ENCODE measurements at regions not wholly inside any gene's neighbourhood (a gene's known extent, or its start where the extent isn't known, plus 50 kb on each side); places are given as distances from the start of the nearest gene placed in this dataset.

DNA sequence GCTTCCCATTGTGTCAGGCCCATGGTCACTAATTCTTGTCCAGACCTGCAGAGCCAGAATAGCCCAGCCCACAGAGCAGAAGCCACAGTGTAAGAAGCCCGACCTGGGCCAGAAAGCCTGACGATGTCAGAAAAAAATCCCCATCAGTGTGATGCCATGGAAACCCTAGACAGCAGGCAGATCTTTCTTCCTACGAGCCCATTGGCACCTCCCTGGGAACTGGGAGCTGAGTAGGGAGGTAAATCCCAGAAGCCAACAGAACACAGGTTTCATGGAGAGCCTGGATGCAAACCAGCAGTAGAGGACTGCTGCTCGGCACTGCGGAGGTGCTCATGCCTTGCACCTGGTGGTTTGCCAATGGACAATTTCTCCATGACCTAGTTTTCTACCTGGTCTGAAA is 82.2 kb upstream of the SLC22A16 start:
- Histone ChIP-seq H3K4me1 (ENCODE audit: control insufficient read depth in 2 of 2, insufficient read depth in 2 of 2, low read length in 1 of 2) (no peaks in the 10 kb centered on the region), H3K9me3 (ENCODE audit: control insufficient read depth in 2 of 2, insufficient read depth in 1 of 2, low read depth in 1 of 2, low read length in 1 of 2) (no peaks in the 10 kb centered on the region), H3K36me3 (ENCODE audit: control insufficient read depth in 2 of 2, insufficient read depth in 2 of 2, low read length in 1 of 2) (no peaks in the 10 kb centered on the region), H3K27ac (ENCODE audit: low read depth in 2 of 2, low read length in 1 of 2) (no peak overlapping the region), H3K4me3 (ENCODE audit: low read depth in 1 of 2, low read length in 2 of 2) (no peak overlapping the region), H3K27me3 (ENCODE audit: control insufficient read depth in 1 of 2, insufficient read depth in 2 of 2, low read length in 2 of 2) (no peaks in the 10 kb centered on the region)
- 77 to 79% methylated on average over 5 of the region's 5 CpGs for WGBS, 2 donors

DNA sequence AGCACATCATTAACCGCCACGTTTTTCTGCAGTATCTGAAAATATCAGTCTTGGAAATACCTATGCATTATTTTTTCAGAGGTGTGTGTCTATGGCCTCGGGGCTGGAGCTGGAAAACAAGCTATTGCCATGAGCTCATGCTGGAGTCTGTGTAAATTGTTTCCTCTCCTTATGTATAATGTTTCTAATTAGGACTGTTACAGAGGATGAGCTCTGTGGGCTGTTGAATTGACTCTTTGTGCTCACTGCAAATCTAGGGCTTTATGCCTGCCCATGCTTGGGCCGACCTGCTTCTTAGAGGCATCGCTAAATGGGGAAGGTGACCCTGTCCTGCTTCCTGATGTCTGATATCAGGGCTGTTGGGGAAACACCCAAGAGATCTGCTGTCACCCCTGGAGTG is 80.8 kb upstream of the SLC22A16 start:
- Histone ChIP-seq H3K9me3 (ENCODE audit: control insufficient read depth in 2 of 2, insufficient read depth in 1 of 2, low read depth in 1 of 2, low read length in 1 of 2) (no peaks in the 10 kb centered on the region), H3K36me3 (ENCODE audit: control insufficient read depth in 2 of 2, insufficient read depth in 2 of 2, low read length in 1 of 2) (no peaks in the 10 kb centered on the region), H3K27me3 (ENCODE audit: control insufficient read depth in 1 of 2, insufficient read depth in 2 of 2, low read length in 2 of 2) (no peaks in the 10 kb centered on the region), H3K4me1 (ENCODE audit: control insufficient read depth in 2 of 2, insufficient read depth in 2 of 2, low read length in 1 of 2) (no peaks in the 10 kb centered on the region), H3K27ac (ENCODE audit: low read depth in 2 of 2, low read length in 1 of 2) (no peak overlapping the region), H3K4me3 (ENCODE audit: low read depth in 1 of 2, low read length in 2 of 2) (no peak overlapping the region)
- WGBS, 2 donors: 73 to 76% methylated on average over 5 of the region's 5 CpGs

DNA sequence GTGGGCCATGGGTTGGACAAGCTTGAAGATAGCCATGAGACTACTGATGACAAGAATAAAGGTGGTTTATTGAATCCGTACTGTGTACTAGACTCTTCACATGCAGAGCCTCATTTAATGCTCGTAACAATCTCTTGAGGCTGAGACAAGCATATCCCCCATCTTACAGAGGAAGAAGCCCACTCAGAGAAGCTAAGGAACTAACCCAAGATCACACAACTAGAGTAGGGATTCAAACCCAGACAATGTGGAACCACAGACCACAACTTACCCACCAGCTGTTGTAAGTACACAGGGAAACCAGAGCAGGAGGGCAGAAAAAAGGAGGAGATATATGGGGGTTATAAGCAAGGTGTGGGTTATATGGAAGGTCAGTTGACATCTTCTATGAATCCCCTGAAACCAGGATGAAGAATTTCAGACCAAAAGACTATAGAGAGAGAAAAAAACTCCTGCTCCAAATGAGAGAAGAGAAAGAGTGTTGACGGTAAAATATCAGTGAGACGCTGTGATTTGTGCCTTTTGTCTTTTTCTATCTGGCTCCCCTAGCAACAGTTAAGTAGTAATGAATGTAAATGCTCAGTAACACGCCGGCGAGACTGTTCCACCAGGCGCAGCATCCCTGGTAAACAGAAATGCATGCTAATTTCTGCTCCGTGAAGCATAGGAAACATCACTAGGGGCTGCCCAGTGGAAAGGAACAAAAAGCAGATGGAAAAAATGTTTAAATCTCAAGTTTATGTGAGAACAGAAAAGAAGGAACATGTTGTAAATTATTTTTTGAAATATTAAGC is 80.1 kb upstream of the SLC22A16 start:
- Histone ChIP-seq H3K36me3 (ENCODE audit: control insufficient read depth in 2 of 2, insufficient read depth in 2 of 2, low read length in 1 of 2) (no peaks in the 10 kb centered on the region), H3K4me3 (ENCODE audit: low read depth in 1 of 2, low read length in 2 of 2) (no peak overlapping the region), H3K4me1 (ENCODE audit: control insufficient read depth in 2 of 2, insufficient read depth in 2 of 2, low read length in 1 of 2) (no peaks in the 10 kb centered on the region), H3K27ac (ENCODE audit: low read depth in 2 of 2, low read length in 1 of 2) (no peak overlapping the region), H3K27me3 (ENCODE audit: control insufficient read depth in 1 of 2, insufficient read depth in 2 of 2, low read length in 2 of 2) (no peaks in the 10 kb centered on the region), H3K9me3 (ENCODE audit: control insufficient read depth in 2 of 2, insufficient read depth in 1 of 2, low read depth in 1 of 2, low read length in 1 of 2) (peaks cover 0 to 2% of the 10 kb centered on the region in 2 donors)
- WGBS, 2 donors: 87 to 88% methylated on average over 9 of the region's 9 CpGs

DNA sequence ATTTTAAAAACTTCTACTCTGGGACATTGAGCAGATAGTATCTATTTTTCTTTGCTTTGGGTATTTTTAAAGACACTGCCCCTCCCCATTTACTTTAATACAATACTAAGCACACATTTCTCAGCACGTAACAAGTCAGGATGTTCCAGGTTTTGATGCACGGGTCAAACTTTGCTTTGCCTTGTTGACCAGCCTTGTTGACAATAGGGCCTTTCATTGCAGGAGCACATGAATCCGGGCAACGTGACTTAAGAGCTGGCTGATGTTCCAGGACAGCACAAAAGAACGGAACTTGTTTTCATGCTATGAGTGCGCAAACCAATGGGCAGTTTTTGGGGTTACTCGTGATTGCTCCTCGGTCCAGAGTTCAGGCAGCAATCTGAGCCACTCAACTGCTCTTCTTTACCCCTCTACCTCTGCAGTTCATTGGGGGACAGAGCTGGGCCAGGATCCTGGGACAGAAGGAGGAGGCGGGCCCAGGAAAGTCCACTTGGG is 78.6 kb upstream of the SLC22A16 start:
- H3K4me3 ChIP-seq (ENCODE audit: low read depth in 1 of 2, low read length in 2 of 2): no peak overlapping the region
- peaks cover 3 to 6% of the 10 kb centered on the region in 2 donors for H3K9me3 ChIP-seq (ENCODE audit: control insufficient read depth in 2 of 2, insufficient read depth in 1 of 2, low read depth in 1 of 2, low read length in 1 of 2)
- no peaks in the 10 kb centered on the region for H3K4me1 ChIP-seq (ENCODE audit: control insufficient read depth in 2 of 2, insufficient read depth in 2 of 2, low read length in 1 of 2)
- H3K36me3 ChIP-seq (ENCODE audit: control insufficient read depth in 2 of 2, insufficient read depth in 2 of 2, low read length in 1 of 2): no peaks in the 10 kb centered on the region
- no peak overlapping the region for H3K27ac ChIP-seq (ENCODE audit: low read depth in 2 of 2, low read length in 1 of 2)
- H3K27me3 ChIP-seq (ENCODE audit: control insufficient read depth in 1 of 2, insufficient read depth in 2 of 2, low read length in 2 of 2): no peaks in the 10 kb centered on the region
- 76 to 79% methylated on average over 9 of the region's 9 CpGs for WGBS, 2 donors

DNA sequence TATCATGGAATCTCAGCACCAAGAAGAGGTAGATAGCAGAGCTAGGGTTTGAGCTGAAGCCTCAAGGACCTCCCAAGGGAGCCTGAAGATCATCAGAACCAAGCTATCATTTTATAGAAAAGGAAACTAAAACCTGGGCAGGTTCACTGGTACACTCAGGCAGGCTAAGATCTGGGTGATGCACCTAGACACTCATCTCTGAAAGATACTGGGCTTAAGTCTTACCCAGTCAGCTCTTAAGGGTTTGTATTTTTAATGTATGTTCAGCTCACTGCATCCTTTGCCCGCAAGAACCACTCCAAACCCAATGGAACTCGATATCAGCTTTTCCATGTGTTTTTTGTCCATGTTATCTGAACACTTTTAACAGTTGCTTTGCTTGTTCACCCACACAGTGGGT is 78.0 kb upstream of the SLC22A16 start:
- 94 to 98% methylated on average over 2 of the region's 2 CpGs for WGBS, 2 donors
- H3K9me3 ChIP-seq (ENCODE audit: control insufficient read depth in 2 of 2, insufficient read depth in 1 of 2, low read depth in 1 of 2, low read length in 1 of 2): peaks cover 3 to 7% of the 10 kb centered on the region in 2 donors
- no peak overlapping the region for H3K27ac ChIP-seq (ENCODE audit: low read depth in 2 of 2, low read length in 1 of 2)

DNA sequence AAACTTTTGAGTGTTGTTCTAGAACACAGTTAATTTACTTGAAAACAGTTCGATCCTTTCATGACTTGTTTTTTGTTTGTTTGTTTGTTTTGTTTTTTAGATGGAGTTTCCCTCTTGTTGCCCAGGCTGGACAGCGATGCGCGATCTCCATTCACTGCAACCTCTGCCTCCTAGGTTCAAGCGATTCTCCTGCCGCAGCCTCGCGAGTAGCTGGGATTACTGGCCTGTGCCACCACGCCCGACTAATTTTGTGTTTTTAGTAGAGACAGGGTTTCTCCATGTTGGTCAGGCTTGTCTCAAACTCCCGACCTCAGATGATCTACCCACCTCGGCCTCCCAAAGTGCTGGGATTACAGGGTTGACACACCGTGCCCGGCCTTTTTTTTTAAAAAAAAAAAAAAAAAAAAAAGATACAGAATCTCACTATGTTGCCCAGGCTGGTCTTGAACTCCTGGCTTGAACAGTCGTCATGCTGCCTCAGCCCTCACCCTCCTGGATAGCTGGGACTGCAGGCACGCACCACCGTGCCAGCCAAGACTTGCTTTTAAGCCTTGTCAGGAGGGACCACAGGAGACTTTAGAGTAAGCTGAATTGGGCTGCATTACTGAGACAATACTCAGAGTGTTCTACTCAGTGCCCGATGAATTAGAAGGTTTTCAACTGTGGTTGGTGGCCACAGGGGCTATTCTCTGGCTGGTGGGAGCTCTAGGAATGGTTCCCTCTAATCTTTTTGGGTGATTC is 76.7 kb upstream of the SLC22A16 start:
- 94 to 96% methylated on average over 18 of the region's 18 CpGs for WGBS, 2 donors
- Histone ChIP-seq H3K36me3 (ENCODE audit: control insufficient read depth in 2 of 2, insufficient read depth in 2 of 2, low read length in 1 of 2) (no peaks in the 10 kb centered on the region), H3K4me3 (ENCODE audit: low read depth in 1 of 2, low read length in 2 of 2) (no peak overlapping the region), H3K27ac (ENCODE audit: low read depth in 2 of 2, low read length in 1 of 2) (no peak overlapping the region), H3K9me3 (ENCODE audit: control insufficient read depth in 2 of 2, insufficient read depth in 1 of 2, low read depth in 1 of 2, low read length in 1 of 2) (peaks cover 3 to 10% of the 10 kb centered on the region in 2 donors), H3K27me3 (ENCODE audit: control insufficient read depth in 1 of 2, insufficient read depth in 2 of 2, low read length in 2 of 2) (no peaks in the 10 kb centered on the region), H3K4me1 (ENCODE audit: control insufficient read depth in 2 of 2, insufficient read depth in 2 of 2, low read length in 1 of 2) (no peaks in the 10 kb centered on the region)

More for the DNA sequence above, 78.0 kb upstream of the SLC22A16 start:
- no peaks in the 10 kb centered on the region for H3K36me3 ChIP-seq (ENCODE audit: control insufficient read depth in 2 of 2, insufficient read depth in 2 of 2, low read length in 1 of 2)
- H3K4me1 ChIP-seq (ENCODE audit: control insufficient read depth in 2 of 2, insufficient read depth in 2 of 2, low read length in 1 of 2): no peaks in the 10 kb centered on the region
- H3K27me3 ChIP-seq (ENCODE audit: control insufficient read depth in 1 of 2, insufficient read depth in 2 of 2, low read length in 2 of 2): no peaks in the 10 kb centered on the region
- H3K4me3 ChIP-seq (ENCODE audit: low read depth in 1 of 2, low read length in 2 of 2): no peak overlapping the region

DNA sequence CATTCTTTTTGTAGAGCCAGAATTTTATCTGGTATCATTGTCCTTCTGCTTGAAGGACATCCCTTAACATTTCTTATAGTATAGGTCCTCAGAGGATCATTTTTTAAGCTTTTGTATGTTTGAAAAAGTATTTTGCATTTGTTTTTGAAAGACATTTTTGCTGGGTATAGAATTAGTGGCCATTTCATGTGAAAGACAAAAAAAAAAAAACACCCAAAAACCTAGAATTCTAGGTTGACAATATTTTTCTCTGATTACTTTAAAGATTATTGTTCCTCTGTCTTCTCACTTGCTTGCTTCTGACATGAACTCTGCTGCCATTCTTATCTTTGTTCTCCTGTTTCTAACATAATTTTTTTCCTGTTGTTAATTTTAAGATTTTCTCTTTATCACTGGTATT is 75.7 kb upstream of the SLC22A16 start:
- Histone ChIP-seq H3K27ac (ENCODE audit: low read depth in 2 of 2, low read length in 1 of 2) (no peak overlapping the region), H3K4me3 (ENCODE audit: low read depth in 1 of 2, low read length in 2 of 2) (no peak overlapping the region), H3K4me1 (ENCODE audit: control insufficient read depth in 2 of 2, insufficient read depth in 2 of 2, low read length in 1 of 2) (no peaks in the 10 kb centered on the region), H3K27me3 (ENCODE audit: control insufficient read depth in 1 of 2, insufficient read depth in 2 of 2, low read length in 2 of 2) (no peaks in the 10 kb centered on the region), H3K9me3 (ENCODE audit: control insufficient read depth in 2 of 2, insufficient read depth in 1 of 2, low read depth in 1 of 2, low read length in 1 of 2) (peaks cover 3 to 10% of the 10 kb centered on the region in 2 donors), H3K36me3 (ENCODE audit: control insufficient read depth in 2 of 2, insufficient read depth in 2 of 2, low read length in 1 of 2) (no peaks in the 10 kb centered on the region)

DNA sequence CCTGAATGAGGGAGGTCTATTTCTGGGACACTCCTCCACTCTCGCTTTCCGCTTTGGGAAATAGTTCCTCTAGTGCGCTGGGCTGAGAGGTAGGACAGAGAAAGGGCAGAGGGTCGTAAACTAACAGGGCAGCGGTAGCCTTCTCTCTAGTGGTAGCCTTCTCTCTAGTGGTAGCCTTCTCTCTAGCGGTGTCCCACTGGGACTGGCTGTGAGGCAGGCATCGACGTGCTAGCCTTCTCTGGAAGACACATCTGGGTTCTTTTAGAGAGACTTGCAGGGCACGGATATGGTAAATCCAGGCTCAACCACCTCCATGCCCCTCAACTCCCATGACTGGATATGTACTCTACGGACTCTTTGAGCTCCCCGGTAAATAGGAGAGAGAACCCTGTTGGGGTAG is 74.7 kb upstream of the SLC22A16 start:
- H3K4me1 ChIP-seq (ENCODE audit: control insufficient read depth in 2 of 2, insufficient read depth in 2 of 2, low read length in 1 of 2): no peaks in the 10 kb centered on the region
- H3K27ac ChIP-seq (ENCODE audit: low read depth in 2 of 2, low read length in 1 of 2): no peak overlapping the region
- H3K4me3 ChIP-seq (ENCODE audit: low read depth in 1 of 2, low read length in 2 of 2): no peak overlapping the region
- no peaks in the 10 kb centered on the region for H3K36me3 ChIP-seq (ENCODE audit: control insufficient read depth in 2 of 2, insufficient read depth in 2 of 2, low read length in 1 of 2)
- H3K27me3 ChIP-seq (ENCODE audit: control insufficient read depth in 1 of 2, insufficient read depth in 2 of 2, low read length in 2 of 2): no peaks in the 10 kb centered on the region
- H3K9me3 ChIP-seq (ENCODE audit: control insufficient read depth in 2 of 2, insufficient read depth in 1 of 2, low read depth in 1 of 2, low read length in 1 of 2): peaks cover 3 to 10% of the 10 kb centered on the region in 2 donors
- 91 to 94% methylated on average over 11 of the region's 11 CpGs for WGBS, 2 donors

DNA sequence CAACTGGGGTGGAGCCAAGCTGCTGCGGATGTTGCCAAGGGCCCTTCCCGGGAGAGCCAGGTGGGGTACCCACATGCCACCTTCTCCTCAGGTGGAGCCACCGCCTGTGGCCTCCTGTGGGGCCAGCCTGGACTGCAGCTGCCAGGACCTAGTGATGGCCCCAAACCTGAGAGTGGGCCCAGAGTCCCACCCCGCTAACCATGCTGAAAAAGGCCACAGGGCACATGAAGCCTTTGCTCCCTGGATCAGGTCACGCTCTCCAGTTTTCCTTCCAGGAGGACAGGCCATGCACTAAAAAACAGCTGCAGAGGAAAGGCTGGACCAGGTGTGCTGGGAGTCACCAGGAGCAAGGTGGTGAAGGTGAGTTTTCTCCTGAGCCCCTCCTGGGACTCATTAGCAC is 73.9 kb upstream of the SLC22A16 start:
- no peaks in the 10 kb centered on the region for H3K36me3 ChIP-seq (ENCODE audit: control insufficient read depth in 2 of 2, insufficient read depth in 2 of 2, low read length in 1 of 2)
- WGBS, 2 donors: 91 to 94% methylated on average over 5 of the region's 5 CpGs
- peaks cover 3 to 11% of the 10 kb centered on the region in 2 donors for H3K9me3 ChIP-seq (ENCODE audit: control insufficient read depth in 2 of 2, insufficient read depth in 1 of 2, low read depth in 1 of 2, low read length in 1 of 2)
- H3K4me3 ChIP-seq (ENCODE audit: low read depth in 1 of 2, low read length in 2 of 2): no peak overlapping the region
- H3K4me1 ChIP-seq (ENCODE audit: control insufficient read depth in 2 of 2, insufficient read depth in 2 of 2, low read length in 1 of 2): no peaks in the 10 kb centered on the region
- no peaks in the 10 kb centered on the region for H3K27me3 ChIP-seq (ENCODE audit: control insufficient read depth in 1 of 2, insufficient read depth in 2 of 2, low read length in 2 of 2)
- H3K27ac ChIP-seq (ENCODE audit: low read depth in 2 of 2, low read length in 1 of 2): no peak overlapping the region
